Ramos (cell line): ENCODE measurements at regions not wholly inside any gene's neighbourhood (a gene's known extent, or its start where the extent isn't known, plus 50 kb on each side); places are given as distances from the start of the nearest gene placed in this dataset.

ENCODE experiments used
- in situ Hi-C: fragments of 300-500 bp; cut with MboI; formaldehyde crosslinking; loops from one replicate; pipeline ENCODE4 v1.14.3; 2022; ENCODE audit warnings: low sequenced_read_pairs; ENCODE audit not compliant: unreplicated experiment

DNA sequence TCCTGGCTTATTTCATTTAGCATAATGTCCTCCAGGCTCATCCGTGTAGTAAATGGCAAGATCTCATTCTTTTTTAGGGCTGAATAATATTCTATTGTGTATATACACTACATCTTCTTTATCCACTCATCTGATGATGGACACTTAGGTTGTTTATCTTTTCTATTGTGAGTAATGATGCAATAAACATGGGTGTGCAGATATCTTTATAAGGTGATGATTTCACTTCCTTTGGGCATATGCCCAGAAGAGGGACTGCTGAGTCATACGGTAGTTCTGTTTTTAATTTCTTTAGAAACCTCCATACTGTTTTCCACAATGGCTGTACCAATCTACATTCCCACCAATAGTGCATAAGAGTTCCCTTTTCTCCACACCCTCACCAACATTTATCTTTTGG, 317.6 kb upstream of the CNKSR2 start:
- in situ Hi-C loops, result no loop called here

DNA sequence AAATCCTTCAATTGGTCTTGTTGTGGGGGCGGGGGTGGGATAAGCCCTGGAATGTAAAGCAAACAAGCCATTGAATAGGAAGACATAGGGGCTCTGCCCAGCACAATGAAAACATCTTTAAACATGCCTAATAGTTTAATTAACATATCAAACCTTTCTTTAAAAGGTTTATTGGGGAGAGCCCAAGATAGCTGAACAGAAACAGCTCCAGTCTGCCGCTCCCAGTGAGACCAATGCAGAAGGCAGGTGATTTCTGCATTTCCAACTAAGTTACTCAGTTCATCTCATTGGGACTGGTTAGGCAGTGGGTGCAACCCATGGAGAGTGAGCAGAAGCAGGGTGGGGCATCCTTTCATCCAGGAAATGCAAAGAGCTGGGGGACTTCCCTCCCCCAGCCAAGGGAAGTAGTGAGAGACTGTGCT, 327.2 kb upstream of the CNKSR2 start:
- in situ Hi-C loops, result no loop called here

DNA sequence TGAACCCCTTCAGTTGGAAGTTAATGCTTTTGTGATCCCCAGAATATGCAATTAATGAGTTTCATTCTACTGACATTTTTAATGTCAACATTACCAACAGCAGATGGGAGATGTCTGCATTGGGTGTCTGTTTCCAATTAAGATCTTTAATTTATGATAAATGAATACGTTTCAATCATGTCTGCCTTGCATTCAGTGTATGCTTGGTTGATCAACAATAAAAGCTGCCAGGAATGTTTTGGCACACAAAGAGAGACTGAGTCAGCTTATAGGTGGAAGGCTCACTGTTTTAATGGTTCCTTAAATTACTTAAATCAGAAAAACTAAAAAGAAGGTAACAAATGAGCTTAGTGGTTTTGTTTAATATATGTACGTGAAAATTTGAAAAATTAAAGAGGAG, 359.9 kb upstream of the CNKSR2 start:
- in situ Hi-C loops, result no loop called here

DNA sequence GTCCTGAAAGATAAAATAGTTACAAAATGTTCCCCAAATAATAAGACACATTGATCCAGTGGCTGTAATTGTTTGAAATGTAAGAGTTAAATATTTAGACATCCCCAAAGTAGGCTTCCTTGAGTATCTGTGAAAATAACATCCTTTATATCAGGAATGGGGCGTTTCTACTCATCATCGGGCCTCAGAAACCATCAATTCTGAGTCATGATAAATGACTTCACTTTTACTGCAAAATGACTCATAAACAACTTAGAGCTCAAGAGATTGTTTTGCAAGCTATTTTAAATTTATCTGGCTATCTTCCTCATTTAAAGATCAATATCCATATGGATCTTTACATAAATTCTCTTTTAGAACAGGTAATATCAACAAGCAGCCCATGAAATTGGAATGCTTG, 369.4 kb upstream of the CNKSR2 start:
- in situ Hi-C loops, result no loop called here

DNA sequence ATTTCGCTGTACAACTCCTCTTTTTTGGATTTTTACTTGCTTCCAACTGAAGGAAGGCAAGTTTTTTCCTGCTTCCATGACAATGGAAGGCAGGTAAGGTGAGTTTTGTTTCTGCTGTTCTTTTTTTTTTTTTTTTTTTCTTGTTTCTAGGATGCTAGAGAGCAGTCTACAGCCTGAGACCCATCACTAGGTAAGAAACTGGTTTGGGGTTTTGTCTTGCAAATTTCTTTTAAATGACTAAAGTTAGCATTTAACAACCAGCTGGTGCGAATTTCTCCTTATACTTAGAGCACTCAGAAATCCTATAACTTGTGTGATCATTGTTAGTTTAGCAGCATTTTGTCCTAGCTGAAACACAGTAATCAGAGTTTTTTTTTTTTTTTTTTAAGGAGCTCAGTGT, 378.4 kb upstream of the CNKSR2 start:
- in situ Hi-C loops, result no loop called here

DNA sequence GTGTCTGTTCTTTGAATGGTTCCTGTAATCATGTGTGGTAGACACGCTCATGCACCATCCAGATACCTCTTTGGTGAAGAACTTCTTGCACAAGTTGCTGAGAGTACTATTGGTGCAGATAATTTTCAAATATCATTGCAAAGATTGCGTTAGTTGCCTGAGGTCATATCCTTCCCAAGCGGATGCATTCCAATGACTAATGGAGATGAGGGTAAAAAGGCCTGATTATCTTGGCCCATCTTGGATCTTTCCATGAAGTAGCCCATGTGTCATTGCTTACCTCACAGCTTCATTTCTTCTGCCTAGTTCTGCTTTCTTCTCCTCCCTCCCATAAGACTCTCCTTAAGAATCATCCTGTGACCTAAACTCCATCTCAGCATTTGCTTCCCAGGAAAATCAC, 384.9 kb upstream of the CNKSR2 start:
- in situ Hi-C loops, result no loop called here

DNA sequence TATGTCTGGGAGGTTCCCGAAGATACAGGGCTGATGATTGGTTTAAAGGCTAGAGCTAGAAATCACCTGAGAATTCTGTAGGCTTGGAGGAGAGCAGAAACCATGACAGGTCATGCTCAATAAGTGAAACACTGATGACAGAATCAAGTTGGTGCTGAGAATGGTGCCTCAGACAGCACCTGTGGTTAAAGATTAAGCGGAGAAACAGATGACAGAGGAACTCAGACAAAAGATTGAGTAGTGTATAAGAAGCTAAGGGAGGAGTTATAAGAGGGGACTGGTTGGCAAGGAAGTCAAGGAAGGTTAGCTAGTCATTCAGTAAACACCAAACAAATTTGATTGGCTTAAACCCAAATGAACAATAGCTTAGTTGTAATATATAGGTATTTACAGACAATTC, 385.4 kb upstream of the CNKSR2 start:
- in situ Hi-C loops, result no loop called here

DNA sequence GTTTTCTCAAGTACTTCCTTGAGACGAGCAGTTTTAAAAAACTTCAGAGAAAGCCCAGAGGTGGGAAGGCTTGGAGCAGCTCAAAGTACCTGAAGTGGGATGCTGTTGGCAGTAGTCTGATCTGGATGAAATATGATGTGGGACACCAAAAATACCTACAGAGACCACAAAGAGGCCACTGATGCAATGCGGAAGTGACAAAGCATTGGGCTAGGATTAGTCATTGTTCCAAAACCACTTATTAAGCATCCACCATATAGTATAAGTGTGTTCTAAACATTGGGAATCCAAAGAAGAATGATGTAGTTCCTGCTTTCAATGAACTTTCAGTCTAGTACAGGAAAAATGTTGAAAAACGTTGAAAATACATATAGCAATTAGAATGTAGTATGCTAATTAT, 386.1 kb upstream of the CNKSR2 start:
- in situ Hi-C loops, result no loop called here

DNA sequence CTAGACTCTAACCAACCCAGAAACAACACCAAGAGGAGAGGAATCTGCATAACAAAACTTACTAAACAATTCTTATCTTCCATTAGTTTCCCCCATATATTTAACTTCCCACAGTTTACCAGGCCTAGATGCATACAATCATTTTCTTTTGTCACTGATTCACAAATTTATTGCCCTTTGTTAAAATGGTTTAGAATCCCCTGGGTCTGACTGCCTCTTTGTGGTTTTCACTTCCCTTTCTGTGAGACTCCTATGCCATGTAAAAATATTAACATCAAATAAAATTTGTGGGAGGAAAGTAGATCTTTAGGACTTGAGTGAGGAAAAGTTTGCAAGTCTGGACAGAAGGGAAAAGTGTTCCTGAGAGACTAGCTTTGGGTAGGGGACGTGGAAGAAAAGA, 393.8 kb upstream of the CNKSR2 start:
- in situ Hi-C loops, result no loop called here

DNA sequence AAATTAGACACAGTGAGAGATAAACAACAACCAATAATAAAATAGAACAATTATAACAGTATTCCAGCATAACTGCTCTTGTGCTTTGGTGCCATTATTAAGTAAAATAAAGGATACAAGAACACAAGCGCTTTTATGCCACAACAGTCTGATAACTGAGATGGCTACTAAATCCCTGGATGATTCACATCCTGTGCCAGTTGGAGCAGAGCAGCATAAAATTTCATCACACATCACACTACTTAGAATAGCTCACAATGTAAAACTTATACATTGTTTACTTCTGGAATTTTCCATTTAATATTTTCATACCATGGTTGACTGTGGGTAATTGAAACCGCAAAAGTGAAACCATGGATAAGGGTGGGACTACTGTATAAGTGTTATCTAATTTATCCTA, 399.9 kb upstream of the CNKSR2 start:
- in situ Hi-C loops, result no loop called here

DNA sequence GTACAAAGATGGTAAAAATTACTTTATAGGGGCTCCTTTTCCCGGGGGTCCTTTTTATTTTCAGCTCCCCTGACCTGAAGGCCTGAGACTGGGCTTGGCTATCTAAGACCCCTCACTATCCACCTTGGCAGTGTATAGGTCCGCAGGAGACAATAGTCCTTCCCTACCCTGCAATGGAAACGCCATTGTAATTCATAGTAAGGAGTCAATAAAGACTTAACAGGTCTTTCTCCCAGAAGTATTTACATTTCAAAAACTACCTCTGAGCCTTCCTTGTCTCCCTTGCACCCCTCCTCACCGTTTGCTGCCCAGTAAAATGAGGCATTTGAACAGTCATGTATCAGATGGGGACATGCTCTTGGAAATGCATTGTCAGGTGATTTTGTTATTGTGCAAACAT, 401.2 kb upstream of the CNKSR2 start:
- in situ Hi-C loops, result no loop called here

DNA sequence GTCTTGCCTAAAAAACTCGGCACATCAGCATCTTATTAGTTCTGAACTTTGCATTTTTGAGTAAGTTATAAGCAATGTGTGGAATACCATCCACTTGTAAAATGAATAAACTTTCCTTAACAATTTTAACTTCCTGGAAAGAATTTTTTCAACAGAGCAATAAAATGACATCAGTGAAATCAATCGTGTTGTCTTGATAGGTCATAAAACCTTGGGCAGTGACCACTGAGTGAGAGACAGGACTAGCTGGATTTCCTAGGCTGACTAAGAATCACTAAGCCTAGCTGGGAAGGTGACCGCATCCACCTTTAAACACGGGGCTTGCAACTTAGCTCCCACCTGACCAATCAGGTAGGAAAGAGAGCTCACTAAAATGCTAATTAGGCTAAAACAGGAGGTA, 403.0 kb upstream of the CNKSR2 start:
- in situ Hi-C loops, result no loop called here

DNA sequence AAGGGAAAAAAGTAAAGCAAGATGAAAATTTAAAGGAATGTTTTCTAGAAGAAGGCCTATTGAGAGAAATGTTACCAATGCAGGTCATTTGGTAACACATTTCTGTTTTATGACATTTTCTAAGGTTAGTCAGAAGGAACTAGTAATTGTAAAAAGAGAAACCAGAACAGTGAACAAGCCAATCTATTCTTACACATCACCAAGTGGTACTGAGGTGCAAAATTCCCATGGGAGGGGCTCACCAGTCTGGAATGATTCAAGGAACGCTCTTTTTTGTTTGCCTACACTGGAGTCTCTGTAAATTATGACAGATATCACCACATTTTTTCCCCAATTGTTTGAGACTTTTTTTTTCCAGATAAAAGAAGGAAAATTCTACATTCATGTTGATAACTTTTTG, 404.7 kb upstream of the CNKSR2 start:
- in situ Hi-C loops, result no loop called here

DNA sequence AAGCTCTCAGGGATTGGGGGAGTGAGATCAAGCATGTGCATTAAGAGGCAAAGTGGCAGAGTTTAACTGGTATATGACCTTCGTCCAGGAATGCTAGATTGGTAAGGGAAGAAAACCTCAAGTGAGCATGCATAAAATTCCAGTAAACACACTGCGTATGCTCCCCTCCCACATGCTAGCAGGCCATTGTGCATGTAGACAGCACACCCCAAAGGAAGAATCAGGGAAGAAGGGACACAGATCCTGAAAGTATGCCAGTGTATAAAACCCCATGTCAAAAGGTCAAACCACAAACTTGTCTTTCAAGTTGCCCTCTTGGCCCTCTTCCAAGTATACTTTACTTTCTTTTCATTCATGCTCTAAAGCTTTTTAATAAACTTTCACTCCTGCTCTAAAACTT, 405.2 kb upstream of the CNKSR2 start:
- in situ Hi-C loops, result no loop called here

DNA sequence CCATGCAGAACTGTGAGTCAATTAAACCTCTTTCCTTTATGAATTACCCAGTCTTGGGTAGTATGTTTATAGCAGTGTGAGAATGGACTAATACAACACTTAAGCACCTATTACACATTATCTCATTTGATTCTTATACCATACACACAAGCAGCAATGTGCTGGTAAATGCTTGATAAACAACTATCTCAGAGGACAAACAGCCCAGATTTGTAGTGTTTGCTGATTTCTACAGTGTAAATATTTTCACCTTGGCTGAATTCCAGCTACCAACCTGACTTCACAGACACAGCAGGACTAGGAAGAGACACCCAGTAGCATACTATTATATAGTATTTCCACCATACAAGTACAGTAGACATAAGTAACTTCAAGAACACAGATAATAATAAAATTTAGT, 406.5 kb upstream of the CNKSR2 start:
- in situ Hi-C loops, result no loop called here

DNA sequence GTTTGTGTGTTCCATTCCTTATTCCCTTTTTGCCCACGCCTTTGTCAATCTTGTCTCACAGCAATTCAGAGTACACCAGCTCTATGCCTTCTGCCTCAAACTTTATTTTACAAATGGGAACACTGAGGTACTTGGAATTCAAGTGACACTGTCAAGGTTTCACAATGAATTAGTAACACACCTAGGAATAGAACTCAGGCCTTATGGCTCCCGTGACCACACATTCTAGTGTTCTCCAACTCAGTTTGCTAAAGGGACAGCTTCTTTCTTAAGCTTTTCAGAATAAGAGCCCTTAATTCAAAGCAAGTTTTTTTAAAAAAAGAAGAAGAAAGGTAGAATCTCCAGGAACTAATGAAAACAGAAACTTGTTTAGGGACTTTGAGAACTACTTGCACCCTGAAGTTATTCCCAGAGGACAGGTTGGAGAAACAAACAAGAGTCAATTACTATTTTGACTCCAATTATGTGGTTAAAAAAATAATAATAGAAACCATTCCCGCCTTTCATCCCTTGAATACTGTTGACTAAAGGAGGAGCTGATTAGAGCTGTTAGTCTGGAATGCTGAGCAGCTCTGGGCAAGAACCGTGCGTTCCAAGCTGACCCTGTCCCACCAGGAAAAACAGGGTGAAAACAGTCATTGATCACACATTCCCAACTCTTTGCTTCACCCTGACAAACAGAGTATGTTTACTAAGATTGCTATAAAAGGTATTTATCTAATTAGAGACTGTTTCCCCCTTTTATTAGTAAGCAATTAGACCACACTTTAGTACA, 408.8 kb upstream of the CNKSR2 start:
- in situ Hi-C loops, result no loop called here

DNA sequence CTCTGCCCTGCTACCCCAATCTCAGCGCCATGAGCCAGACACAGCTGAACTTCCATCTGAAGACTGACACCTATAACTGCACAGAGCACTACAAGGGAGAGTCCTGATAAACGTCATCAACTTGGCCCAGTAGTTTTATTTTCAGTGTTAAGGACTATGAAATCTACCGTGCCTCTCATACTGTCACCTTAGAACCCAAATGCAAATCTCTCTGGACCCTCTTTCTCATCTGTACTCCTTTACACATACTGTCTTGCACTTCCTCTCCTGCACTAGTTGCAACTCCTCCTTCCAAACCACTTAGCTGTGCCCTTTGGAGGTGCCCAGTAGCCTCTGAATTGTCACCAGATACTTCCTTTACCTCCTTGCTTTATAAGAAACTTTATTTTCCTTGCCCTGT, 420.2 kb upstream of the CNKSR2 start:
- in situ Hi-C loops, result no loop called here

DNA sequence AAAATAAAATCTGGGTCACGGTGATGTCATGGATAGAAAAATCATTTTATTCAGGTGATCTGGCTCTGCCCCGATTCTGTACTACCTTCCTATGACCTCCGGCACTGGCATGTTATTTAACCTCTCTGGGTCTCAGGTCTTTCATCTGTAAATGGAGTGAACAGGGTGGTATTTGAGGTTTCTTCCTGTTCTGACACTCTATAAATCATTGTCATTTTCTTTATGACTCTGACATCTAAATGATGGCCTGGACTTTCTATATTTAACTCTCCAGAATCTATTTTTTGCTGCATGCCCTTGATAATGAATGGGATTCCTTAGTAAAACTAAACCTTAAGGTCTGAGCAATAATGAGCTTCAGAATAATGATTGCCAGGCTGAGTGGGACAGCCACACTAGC, 422.0 kb upstream of the CNKSR2 start:
- in situ Hi-C loops, result no loop called here

DNA sequence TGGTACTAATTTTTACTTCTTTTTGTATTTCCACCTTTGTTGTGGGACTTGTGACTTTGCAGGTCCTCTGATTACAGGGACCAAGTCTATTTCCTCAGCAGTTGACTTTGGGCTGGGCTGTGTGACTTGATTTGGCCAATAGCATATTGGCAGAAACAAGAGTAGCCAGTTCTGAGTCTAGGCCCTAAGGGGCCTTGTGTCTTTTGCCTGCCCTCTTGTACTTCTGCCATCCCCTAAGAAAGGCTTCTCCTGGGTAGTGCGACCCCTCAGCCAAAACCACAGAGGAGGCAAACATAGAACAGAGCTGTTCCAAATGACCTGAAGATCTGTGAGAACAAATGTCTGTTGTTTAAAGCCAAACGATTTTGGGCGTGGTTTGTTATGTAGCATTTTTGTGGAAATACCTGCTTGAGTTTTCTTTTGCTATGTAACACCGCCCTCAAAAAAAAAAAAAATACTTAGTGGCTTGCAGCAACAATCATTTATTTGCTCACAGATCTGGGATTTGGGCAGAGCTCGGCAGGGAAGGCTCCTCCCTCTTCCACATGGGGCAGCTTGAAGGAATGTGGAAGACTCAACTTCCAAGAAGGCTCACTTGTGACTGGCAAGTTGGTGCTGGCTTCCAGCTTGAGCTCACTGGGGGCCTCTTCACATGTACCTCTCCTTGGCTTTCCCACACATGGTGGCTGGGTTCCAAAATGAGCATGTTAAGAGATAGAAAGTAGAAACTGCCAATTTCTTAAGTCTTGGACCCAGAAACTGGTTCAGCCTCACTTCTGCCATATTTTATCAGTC, 423.0 kb upstream of the CNKSR2 start:
- in situ Hi-C loops, result no loop called here

DNA sequence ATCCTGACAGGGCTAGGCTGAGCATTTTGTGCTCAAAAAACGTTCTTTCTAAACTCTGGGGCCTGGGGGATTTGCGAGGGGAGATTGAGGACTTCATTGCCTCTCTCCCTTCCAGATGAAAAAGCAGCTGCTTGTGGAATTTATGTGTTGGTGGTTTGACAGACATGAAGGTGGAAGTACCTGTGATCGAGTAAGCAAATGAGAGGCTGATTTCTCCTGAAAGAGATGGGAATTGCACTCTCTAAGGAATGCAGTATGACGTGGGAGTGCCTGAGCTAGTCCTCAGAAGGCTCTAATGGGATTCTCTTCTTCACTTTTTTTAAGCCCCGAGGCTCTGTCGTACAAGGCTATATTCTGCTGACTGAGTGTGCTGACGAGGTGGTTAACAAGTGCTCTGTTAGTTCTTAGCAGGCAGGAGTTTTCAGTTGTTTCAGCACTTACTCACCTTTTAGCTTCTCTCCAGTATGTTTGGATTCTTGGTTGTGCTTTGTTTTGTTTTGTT, 426.8 kb upstream of the CNKSR2 start:
- in situ Hi-C loops, result no loop called here

DNA sequence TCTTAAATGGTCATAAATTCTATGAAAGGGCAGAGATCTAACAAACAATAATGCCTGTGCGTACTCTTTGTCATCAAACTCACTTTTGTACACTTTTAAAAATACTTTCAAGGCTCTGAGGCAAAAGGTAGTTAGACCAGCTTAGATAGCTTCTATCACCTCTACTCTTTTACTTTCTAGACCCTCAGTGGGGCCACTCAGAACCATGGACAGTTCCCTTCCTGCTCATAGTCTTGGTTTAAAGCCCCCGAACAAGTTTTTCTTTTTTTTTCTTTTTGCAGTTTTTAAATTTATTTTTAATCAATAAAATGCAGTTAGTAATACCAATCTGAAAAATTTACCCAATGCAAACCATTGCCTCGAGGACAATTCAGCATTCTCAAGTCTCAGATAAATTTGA, 460.5 kb upstream of the CNKSR2 start:
- in situ Hi-C loops, result no loop called here

DNA sequence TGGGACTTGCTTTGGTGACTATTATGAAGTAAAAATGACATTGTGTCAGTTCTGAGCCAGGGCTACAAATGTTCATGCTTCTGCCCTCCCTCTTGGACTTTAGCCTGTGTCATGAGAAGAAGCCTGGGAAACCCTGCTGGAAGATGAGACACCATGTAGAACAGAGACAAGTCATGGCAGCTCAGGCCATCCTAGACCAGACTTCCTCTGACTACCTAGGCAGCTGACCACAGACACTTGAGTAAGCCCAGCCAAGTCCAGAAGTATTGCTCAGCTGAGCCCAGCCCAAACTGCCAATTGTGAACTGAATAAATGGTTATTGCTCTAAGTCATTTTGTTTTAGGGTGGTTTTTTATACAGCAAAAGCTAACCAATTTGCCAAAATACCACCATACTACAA, 467.6 kb upstream of the CNKSR2 start:
- in situ Hi-C loops, result no loop called here
